ENCODE measurements at regions not wholly inside any gene's neighbourhood (a gene's known extent, or its start where the extent isn't known, plus 50 kb on each side); places are given as distances from the start of the nearest gene placed in this dataset.

- TF ChIP-seq THAP9 (CRISPR knock-in tag; IDR thresholded peaks at IDR 0.05; ENCODE audit: borderline replicate concordance) = no peak
- no peak for TF ChIP-seq RELA (CRISPR knock-in tag; IDR thresholded peaks at IDR 0.05)
- no peak for TF ChIP-seq TFAP4 (IDR thresholded peaks at IDR 0.05; ENCODE audit: borderline replicate concordance, low read depth)
These were observed 120.3 kb upstream of the ANO1 start (continued) for GRCh38 chr11:69957849-69958248.

- H3K4me2 ChIP-seq (ENCODE audit: low read depth, low read length) = no peak overlapping the region
- intact Hi-C loops (cut with micrococcal nuclease; ENCODE audit: unreplicated experiment) = no loop called here
- TF ChIP-seq THYN1 (CRISPR knock-in tag; IDR thresholded peaks at IDR 0.05; ENCODE audit: borderline replicate concordance, low read depth) (no peak), KDM4B (CRISPR knock-in tag; IDR thresholded peaks at IDR 0.05) (no peak), ETV6 (CRISPR knock-in tag; conservative IDR thresholded peaks at IDR 0.05) (no peak), HOXA5 (CRISPR knock-in tag; IDR thresholded peaks at IDR 0.05) (no peak), ZNF543 (CRISPR knock-in tag; IDR thresholded peaks at IDR 0.05) (no peak), KAT2B (IDR thresholded peaks at IDR 0.05; ENCODE audit: borderline replicate concordance, low read depth, low read length) (no peak), ZFP90 (CRISPR knock-in tag; IDR thresholded peaks at IDR 0.05; ENCODE audit: borderline replicate concordance) (no peak), PAF1 (CRISPR knock-in tag; IDR thresholded peaks at IDR 0.05) (no peak), ZNF484 (CRISPR knock-in tag; IDR thresholded peaks at IDR 0.05; ENCODE audit: borderline replicate concordance, low read depth) (no peak), FOXO1 (CRISPR knock-in tag; IDR thresholded peaks at IDR 0.05) (no peak), ZBTB4 (CRISPR knock-in tag; IDR thresholded peaks at IDR 0.05; ENCODE audit: borderline replicate concordance) (no peak), PLSCR1 (CRISPR knock-in tag; IDR thresholded peaks at IDR 0.05; ENCODE audit: borderline replicate concordance) (no peak), TP53 (CRISPR knock-in tag; conservative IDR thresholded peaks at IDR 0.05) (no peak), ZNF292 (CRISPR knock-in tag; IDR thresholded peaks at IDR 0.05; ENCODE audit: borderline replicate concordance, low read depth) (no peak)
These were observed 119.8 kb upstream of the ANO1 start for GRCh38 chr11:69958308-69958707.

More at GRCh38 chr11:69958308-69958707, 119.8 kb upstream of the ANO1 start:
- H3K4me1 ChIP-seq (ENCODE audit: insufficient read depth, low read length) = no peaks in the 10 kb centered on the region
- no peak overlapping the region for H2AFZ ChIP-seq (ENCODE audit: low read length)
- POLR2A ChIA-PET = no interaction called here
- FAIRE-seq (no peak), ATAC-seq (no peak), DNase-seq (ENCODE audit: low spot score) (no peak)
- CTCF ChIA-PET (ENCODE audit: low intra/inter-chr PET ratio, low total read pairs) = no interaction called here
- no peak overlapping the region for H3K4me3 ChIP-seq (replicated peaks in 1 of 3; ENCODE audit: insufficient read depth in 1 of 3, low read depth in 2 of 3, low read length in 3 of 3)
- in situ Hi-C loops (cut with HindIII; ENCODE audit: extremely low pct_ligation_motif_present, low pct_unique_long_range_greater_than_20kb) = no loop called here
- H4K20me1 ChIP-seq (ENCODE audit: insufficient read depth, low read length) = peaks cover 10% of the 10 kb centered on the region; the same call in 1 of the 2 replicates
- peaks cover 8 to 67% of the 10 kb centered on the region in 2 experiments; a peak in 4 of 5 replicates for H3K27me3 ChIP-seq (ENCODE audit: control insufficient read depth in 1 of 2, insufficient read depth in 2 of 2, low read length in 2 of 2)
- no TSS peak for BruUV-seq (replicated peaks)
- H3K27ac ChIP-seq (ENCODE audit: extremely low read length, insufficient read depth, low read length) = no peak overlapping the region
- no peaks in the 10 kb centered on the region for H3K9me3 ChIP-seq (ENCODE audit: low read length)
- no peak overlapping the region for H3K9ac ChIP-seq (ENCODE audit: insufficient read depth, low read depth, low read length)
- H3K36me3 ChIP-seq (replicated peaks in 1 of 2; ENCODE audit: control insufficient read depth in 1 of 2, insufficient read depth in 2 of 2, low read length in 2 of 2) = no peaks in the 10 kb centered on the region
- H3K79me2 ChIP-seq (ENCODE audit: insufficient read depth, low read length) = no peaks in the 10 kb centered on the region
- 0% methylated on average over 2 of the region's 2 CpGs for WGBS (ENCODE audit: low lambda C conversion rate)

All from HepG2 (cell line).